ENCODE measurements at regions not wholly inside any gene's neighbourhood (a gene's known extent, or its start where the extent isn't known, plus 50 kb on each side); places are given as distances from the start of the nearest gene placed in this dataset.
A peak's percentile ranks its signal among the peaks of the same experiment; 100 is the strongest.

DNA sequence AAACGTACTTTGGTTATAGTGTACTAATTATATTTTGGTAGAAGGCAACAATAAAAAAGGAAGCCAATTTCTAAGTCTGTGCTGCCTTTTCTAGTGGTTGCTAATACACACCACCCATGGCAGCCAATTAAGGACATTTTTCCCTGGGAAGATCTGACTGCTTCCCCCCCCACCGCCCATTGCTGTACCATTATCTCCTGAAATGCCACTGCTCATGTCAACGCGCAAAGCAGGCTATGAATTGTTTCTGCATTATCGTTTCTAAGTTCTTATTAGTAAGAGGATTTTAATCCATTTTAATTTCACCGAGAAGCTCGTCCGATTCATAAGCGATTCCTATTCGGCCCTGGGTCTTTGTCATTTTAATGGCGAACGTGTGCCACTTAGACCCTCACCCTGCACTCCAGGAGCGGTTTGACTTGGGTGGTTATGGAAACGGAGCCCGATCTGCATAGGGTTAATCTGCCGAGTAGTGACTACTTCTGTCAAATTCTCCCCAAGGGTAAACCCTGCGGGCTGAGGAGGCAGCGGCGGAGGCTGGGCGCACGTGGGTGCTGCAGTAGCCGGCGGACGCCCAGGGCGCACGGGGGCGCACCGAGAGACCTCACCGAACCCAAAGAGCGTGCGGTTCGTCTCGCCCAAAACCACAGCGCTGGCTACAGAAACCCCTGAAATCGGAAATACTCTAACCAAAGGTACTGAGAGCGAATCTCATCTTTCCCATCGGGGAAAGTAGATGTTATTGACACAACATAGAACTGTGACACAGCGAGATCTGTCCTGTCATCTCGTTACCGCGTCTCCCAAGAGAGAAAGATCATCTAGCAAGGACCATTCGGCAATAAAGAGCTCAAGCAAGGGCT is 55.8 kb upstream of the SHC3 start:
- no peak for DNase-seq (ENCODE audit: unreplicated experiment)
- H3K36me3 Mint-ChIP-seq (ENCODE audit: insufficient read depth, unreplicated experiment) = no peaks in the 10 kb centered on the region
- H3K9me3 Mint-ChIP-seq (ENCODE audit: unreplicated experiment) = peaks cover 8% of the 10 kb centered on the region
- no peak overlapping the region for H3K27ac Mint-ChIP-seq (ENCODE audit: low read depth, unreplicated experiment)
- CTCF ChIA-PET = no interaction called here
- H3K27me3 Mint-ChIP-seq (ENCODE audit: insufficient read depth, unreplicated experiment) = peaks cover 38% of the 10 kb centered on the region
- no peak overlapping the region for H3K4me3 Mint-ChIP-seq (ENCODE audit: unreplicated experiment)
- BruUV-seq (replicated peaks) = no TSS peak
- POLR2A ChIA-PET = no interaction called here
- H3K4me1 Mint-ChIP-seq (ENCODE audit: insufficient read depth, unreplicated experiment) = no peaks in the 10 kb centered on the region
- TF ChIP-seq, protein P1, sequence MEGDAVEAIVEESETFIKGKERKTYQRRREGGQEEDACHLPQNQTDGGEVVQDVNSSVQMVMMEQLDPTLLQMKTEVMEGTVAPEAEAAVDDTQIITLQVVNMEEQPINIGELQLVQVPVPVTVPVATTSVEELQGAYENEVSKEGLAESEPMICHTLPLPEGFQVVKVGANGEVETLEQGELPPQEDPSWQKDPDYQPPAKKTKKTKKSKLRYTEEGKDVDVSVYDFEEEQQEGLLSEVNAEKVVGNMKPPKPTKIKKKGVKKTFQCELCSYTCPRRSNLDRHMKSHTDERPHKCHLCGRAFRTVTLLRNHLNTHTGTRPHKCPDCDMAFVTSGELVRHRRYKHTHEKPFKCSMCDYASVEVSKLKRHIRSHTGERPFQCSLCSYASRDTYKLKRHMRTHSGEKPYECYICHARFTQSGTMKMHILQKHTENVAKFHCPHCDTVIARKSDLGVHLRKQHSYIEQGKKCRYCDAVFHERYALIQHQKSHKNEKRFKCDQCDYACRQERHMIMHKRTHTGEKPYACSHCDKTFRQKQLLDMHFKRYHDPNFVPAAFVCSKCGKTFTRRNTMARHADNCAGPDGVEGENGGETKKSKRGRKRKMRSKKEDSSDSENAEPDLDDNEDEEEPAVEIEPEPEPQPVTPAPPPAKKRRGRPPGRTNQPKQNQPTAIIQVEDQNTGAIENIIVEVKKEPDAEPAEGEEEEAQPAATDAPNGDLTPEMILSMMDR (IDR thresholded peaks at IDR 0.05; ENCODE audit: unreplicated experiment) = no peak
- intact Hi-C loops (cut with micrococcal nuclease) = no loop called here

DNA sequence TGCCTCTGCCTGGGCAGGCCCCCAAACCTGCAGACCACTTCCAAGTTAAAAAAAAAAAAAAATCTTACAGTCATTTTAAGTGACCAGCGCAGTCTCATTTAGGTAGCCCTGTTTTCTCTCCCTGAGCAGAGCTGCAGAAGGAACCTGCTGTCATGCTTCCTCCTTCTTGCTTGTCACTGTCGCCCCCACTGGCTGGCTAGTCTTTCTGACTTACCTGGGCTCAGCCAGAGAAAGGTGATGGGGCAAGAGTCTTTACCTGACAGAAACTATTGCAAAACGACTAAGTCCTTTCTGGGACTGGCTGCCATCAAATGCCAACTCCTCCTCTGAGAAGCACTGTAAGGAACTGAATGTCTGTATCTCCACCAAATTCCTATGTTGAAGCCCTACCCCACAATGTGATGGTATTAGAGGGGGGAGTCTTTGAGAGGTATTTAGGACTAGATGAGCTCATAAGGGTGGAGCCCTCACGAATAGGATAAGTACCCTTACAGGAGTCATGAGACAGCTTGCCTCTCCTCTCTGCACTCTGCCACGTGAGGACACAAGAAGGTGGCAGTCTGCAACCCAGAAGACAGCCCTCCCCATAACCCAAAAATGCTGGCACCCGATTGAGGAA is 58.4 kb upstream of the SHC3 start:
- TF ChIP-seq, protein P1 (IDR thresholded peaks at IDR 0.05; ENCODE audit: unreplicated experiment) = no peak
- ChIA-PET POLR2A (no interaction called here), CTCF (interaction anchor here (0.7 kb wide), 1 partner anchor 37 kb away, joined by 3 read pairs; no protein-coding TSS in a partner anchor)
- no peak overlapping the region for H3K27ac Mint-ChIP-seq (ENCODE audit: low read depth, unreplicated experiment)
- intact Hi-C loops (cut with micrococcal nuclease) = no loop called here
- H3K4me3 Mint-ChIP-seq (ENCODE audit: unreplicated experiment) = no peak overlapping the region
- no peaks in the 10 kb centered on the region for H3K36me3 Mint-ChIP-seq (ENCODE audit: insufficient read depth, unreplicated experiment)
- BruUV-seq (replicated peaks) = no TSS peak
- peak; percentile 3 for DNase-seq (ENCODE audit: unreplicated experiment)
- no peaks in the 10 kb centered on the region for H3K4me1 Mint-ChIP-seq (ENCODE audit: insufficient read depth, unreplicated experiment)
- peaks cover 39% of the 10 kb centered on the region for H3K27me3 Mint-ChIP-seq (ENCODE audit: insufficient read depth, unreplicated experiment)
- no peaks in the 10 kb centered on the region for H3K9me3 Mint-ChIP-seq (ENCODE audit: unreplicated experiment)

DNA sequence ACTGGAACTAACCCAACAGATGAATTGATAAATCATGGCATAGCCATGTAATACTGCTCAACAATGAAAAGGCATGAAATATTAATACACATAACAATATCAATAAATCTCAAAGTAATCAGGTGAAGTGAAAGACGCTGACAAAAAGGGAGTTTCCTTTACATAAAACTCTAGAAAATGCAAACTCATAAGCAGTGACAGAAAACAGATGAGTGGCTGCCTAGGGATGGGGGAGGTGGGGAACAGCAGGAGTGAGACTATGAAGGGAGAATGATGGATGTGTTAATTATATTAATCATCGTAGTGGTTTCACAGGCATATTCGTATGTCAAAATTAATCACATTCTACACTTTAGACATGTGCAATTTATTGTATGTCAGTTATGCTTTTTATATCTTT is 59.8 kb upstream of the SHC3 start:
- TF ChIP-seq, protein P1 (IDR thresholded peaks at IDR 0.05; ENCODE audit: unreplicated experiment) = no peak
- Mint-ChIP-seq H3K9me3 (ENCODE audit: unreplicated experiment) (no peaks in the 10 kb centered on the region), H3K4me1 (ENCODE audit: insufficient read depth, unreplicated experiment) (no peaks in the 10 kb centered on the region), H3K36me3 (ENCODE audit: insufficient read depth, unreplicated experiment) (no peaks in the 10 kb centered on the region), H3K27ac (ENCODE audit: low read depth, unreplicated experiment) (no peak overlapping the region), H3K4me3 (ENCODE audit: unreplicated experiment) (no peak overlapping the region), H3K27me3 (ENCODE audit: insufficient read depth, unreplicated experiment) (peaks cover 39% of the 10 kb centered on the region)
- intact Hi-C loops (cut with micrococcal nuclease) = no loop called here
- CTCF ChIA-PET = no interaction called here
- POLR2A ChIA-PET = no interaction called here
- DNase-seq (ENCODE audit: unreplicated experiment) = no peak
- no TSS peak for BruUV-seq (replicated peaks)

DNA sequence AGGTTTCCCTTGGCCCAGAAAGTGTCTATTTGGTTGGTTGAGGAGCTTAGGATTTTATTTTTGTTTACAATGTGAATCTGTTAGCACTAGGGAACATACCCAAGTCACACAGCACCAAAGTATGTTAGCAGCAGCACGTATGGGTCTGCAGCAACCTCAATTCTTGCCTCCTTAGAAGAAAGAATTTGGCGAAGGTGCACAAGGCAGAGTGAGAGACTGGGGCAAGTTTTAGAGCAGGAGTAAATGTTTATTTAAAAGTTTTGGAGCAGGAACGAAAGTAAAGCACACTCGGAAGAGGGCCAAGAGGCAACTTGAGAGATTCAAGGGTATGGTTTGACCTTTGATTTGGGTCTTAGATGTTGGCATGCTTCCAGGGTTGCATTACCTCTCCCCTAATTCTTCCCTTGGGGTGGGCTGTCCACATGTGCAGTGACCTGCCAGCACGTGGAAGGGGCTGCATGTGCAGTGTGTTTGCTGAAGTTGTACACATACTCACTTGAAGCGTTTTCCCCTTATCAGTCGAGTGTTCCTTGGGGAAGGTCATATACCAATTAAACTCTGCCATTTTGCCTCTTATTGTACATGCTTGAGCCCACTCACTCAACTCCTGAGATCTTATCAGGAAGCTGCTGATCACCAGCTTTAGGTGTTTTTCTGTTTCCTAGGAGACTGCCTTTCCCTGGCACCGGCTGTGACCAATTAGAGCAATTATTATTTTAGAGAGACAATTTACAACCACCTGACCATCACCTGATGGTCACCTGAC is 64.9 kb upstream of the SHC3 start:
- no peak overlapping the region for H3K4me3 Mint-ChIP-seq (ENCODE audit: unreplicated experiment)
- BruUV-seq (replicated peaks) = no TSS peak
- H3K27ac Mint-ChIP-seq (ENCODE audit: low read depth, unreplicated experiment) = no peak overlapping the region
- CTCF ChIA-PET = no interaction called here
- no peaks in the 10 kb centered on the region for H3K36me3 Mint-ChIP-seq (ENCODE audit: insufficient read depth, unreplicated experiment)
- POLR2A ChIA-PET = no interaction called here
- TF ChIP-seq, protein P1 (IDR thresholded peaks at IDR 0.05; ENCODE audit: unreplicated experiment) = no peak
- intact Hi-C loops (cut with micrococcal nuclease) = no loop called here
- H3K4me1 Mint-ChIP-seq (ENCODE audit: insufficient read depth, unreplicated experiment) = no peaks in the 10 kb centered on the region
- no peak for DNase-seq (ENCODE audit: unreplicated experiment)
- no peaks in the 10 kb centered on the region for H3K9me3 Mint-ChIP-seq (ENCODE audit: unreplicated experiment)
- H3K27me3 Mint-ChIP-seq (ENCODE audit: insufficient read depth, unreplicated experiment) = peaks cover 17% of the 10 kb centered on the region
